GDM1 (cell line): ENCODE measurements at regions not wholly inside any gene's neighbourhood (a gene's known extent, or its start where the extent isn't known, plus 50 kb on each side); places are given as distances from the start of the nearest gene placed in this dataset.
"Not testable (repeated sequence)": the region's sequence is repeated elsewhere in the genome, so short reads cannot be mapped to it uniquely, and the experiment has no call there.

ENCODE experiments used
- DNase-seq: peaks from one replicate; lab custom pipeline; 2025; lab: John Stamatoyannopoulos, UW

DNA sequence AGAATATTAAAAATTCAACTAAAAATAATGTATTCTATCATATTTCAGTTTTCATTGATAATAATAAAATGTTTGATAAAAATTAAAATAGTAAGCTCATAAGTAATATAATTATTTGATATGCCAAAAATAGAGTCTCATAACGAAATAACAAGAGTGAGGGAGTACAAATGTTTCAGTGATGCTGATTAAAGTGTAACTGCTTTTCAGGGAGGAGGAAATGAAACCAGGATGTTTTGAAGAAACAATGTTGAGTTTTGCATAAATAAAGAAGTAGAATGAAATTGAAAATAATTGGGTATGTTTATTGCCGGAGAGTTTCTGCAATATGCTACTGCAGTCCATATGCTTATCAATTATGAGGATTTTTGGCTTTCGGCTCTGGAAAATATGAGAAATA, 1159.8 kb upstream of the ADGRL2 start:
- DNase-seq: no peak

- DNase-seq: no peak
Measured at GRCh38 chr1:80639777-80640533, 1160.8 kb upstream of the ADGRL2 start.

DNA sequence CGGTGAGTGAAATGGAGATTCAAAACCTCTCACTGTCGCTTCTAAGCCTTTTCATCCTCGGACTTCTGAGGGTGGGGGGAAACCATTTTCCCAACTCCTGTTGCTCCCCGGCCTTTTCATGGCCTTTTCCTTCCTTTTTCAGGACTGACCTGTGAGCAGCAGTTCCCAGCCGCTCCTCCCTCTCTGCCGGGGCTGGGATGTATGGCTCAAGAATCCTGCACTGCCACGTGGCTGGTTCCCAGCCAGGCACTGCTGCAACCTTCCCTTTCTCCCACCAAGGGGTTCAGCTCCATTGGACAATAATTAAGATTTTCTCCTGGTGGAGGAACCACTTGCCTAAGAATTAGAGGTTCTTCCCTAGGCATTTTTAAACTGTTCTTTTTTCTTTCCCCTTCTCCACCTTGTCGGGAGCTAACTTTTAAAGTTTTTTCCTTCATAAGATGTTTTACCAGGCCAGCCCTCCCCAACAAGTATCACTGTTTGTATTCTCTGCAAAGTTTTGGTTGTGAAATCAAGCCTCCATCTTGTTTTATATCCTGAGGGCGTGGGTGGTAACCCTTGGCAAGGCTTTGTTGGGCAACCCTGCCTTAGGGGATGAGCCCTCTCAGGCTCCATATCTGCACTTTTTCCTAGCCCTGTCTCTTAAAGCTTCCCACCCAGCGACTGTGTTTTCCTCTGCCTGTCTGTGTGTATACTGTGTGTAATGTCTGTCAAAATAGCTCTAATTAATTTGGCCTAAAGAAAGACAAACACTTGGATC, 1166.6 kb upstream of the ADGRL2 start:
- no peak for DNase-seq

- DNase-seq: no peak
Measured at GRCh38 chr1:80632284-80632683, 1168.5 kb upstream of the ADGRL2 start.

- DNase-seq: no peak
Measured at GRCh38 chr1:80629304-80629837, 1171.4 kb upstream of the ADGRL2 start.

DNA sequence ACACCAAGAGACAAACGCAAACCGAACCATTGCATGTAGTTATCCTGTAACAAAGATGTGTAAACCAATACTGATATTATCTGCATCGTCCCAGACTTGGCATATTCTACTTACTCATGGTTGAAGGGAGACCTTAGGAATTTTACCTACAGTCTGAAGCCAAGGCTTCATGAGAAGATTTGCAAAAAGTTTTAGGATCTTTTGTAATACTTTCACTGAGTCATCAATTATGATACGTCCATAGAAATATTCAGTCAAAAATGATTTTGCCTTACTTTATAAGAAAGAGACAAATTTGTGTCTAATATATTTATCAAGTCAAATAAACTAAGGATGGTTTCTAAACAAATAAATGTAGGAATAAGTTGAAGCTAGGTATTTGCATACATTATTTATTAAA, 1176.1 kb upstream of the ADGRL2 start:
- DNase-seq: no peak

DNA sequence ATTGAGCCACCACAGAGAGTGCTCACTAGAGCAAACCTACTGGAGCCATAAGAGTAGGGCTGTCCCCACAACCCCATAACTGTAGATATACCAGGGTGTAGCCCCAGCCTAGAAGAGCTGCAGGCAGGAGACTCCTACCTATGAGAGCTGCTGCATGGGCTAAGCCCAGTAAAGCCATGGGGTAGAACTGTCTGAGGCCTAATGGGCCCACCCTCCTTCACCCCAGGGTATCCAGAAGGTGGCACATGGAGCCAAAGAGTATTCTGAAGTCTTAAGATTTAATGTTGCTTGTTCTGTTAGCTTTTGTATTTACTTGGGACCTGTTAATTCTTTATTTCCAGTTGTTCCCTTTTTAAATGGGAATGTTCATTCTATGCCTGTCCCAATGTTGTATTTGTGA, 1193.7 kb upstream of the ADGRL2 start:
- DNase-seq: no peak

GRCh38 chr1:80594013-80594412, 1206.7 kb upstream of the ADGRL2 start:
- DNase-seq: no peak

GRCh38 chr1:80593197-80593596, 1207.5 kb upstream of the ADGRL2 start:
- DNase-seq: no peak

DNA sequence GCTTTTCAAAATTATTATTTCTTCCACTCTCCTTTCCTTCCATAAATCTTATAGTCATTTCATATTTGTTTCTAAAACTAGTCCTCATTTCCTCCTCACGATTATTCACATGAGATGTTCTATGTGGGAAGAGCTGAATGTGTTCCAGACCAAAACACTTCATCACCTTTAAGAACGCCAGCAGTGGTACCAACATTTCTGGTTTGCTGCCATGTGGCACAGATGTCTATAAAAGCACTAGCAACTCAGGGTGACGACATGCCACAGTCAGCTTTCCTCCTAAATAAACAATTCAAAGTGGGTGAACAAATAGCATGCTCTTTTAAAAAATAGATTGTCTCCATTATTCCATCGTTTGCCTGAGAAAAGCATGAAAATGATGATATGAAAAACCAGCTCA, 1217.8 kb upstream of the ADGRL2 start:
- no peak for DNase-seq

GRCh38 chr1:80579055-80579454, 1221.7 kb upstream of the ADGRL2 start:
- no peak for DNase-seq

- no peak for DNase-seq
Measured at GRCh38 chr1:80566867-80567266, 1233.9 kb upstream of the ADGRL2 start.

- DNase-seq: no peak
Measured at GRCh38 chr1:80566123-80566522, 1234.6 kb upstream of the ADGRL2 start.

DNA sequence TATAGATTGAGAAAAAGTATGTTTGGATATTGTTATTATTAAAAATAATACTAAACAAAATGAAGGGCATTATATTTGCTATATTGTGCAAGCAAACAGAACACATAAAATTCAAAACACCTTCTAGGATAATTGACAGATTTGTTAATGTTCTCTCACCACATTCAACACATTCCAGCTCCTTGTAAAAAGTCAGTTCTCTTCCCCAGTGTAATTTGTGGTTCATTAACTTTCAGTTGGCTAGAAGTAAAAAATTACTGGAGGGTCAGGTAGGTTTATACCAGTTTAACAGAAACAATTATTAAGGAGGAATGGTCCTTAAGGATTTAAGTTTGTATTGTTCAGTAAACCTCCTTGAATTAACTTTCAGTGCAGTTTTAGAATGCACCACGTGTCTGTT, 1235.3 kb upstream of the ADGRL2 start:
- DNase-seq: no peak

DNA sequence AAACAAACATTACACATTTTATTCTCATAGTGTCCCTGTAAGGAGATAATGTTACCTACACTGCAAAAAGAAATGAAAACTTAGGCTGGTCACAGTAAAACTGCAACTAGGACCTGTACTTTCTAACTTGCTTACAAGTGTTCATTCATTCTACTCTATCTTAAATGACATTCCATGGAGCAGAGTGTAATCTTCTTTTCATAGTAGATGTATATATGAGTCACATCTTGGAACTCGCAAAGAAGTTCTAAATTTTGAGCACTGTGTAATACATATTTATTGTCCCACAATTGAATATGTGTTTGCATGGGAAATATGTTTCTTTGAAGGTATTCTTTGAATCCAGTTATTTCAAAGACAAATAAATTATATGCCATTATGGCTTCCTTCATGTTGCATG, 1258.5 kb upstream of the ADGRL2 start:
- no peak for DNase-seq

DNA sequence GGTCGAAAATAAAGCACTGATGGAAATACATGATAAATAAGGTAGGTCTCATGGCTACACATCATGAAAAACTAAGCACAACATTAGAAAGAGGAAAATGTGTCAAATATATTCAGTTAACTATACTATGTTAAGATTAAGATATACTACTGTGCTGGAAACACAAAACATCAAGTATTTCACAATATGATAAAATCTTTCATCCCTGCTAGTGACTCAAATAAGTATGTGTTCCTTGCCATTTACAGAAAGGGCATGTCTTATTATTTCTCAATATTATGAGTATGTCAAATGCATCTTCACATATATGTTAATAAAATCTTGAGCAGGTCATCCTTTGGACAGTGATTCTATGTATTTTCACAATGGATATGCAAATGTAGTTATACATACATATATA, 1260.1 kb upstream of the ADGRL2 start:
- DNase-seq: no peak

GRCh38 chr1:80540149-80540548, 1260.6 kb upstream of the ADGRL2 start:
- no peak for DNase-seq

DNA sequence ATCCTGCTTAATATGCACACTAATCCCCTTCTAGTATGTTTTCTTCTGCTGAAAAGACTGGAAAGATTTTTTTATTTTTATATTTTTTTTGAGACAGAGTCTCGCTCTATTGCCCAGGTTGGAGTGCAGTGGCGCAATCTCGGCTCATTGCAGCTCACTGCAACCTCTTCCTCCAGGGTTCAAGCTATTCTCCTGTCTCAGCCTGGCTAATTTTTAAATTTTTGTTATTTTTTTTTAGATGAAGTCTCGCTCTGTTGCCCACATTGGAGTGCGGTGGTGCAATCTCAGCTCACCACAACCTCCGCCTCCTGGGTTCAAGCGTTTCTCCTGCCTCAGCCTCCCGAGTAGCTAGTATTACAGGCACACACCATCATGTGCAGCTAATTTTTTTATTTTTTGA, 1261.4 kb upstream of the ADGRL2 start:
- DNase-seq: not testable (repeated sequence)

DNA sequence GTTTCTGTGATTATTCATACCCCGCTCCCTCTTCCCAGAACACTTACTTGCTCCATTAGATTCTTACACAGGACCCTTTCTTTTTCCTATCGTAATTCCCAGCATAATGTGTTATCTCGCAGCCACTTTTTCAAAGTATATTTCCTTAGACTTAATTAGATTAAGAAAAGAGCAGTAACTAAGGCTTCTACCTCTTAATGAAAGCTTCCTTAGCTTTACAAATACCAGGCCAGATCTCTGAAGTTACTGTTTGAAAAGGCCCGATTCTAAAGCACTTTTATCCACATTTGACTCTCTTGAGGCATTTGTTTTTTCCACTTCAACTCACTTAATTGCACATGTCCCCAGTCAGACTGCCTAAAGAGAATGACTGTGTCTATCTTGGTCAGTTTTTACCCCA, 1264.3 kb upstream of the ADGRL2 start:
- DNase-seq: no peak

- no peak for DNase-seq
Measured at GRCh38 chr1:80535466-80535865, 1265.3 kb upstream of the ADGRL2 start.

GRCh38 chr1:80534606-80535360, 1266.0 kb upstream of the ADGRL2 start:
- DNase-seq: no peak

GRCh38 chr1:80533775-80534334, 1266.9 kb upstream of the ADGRL2 start:
- DNase-seq: no peak
